ENCODE measurements at regions not wholly inside any gene's neighbourhood (a gene's known extent, or its start where the extent isn't known, plus 50 kb on each side); places are given as distances from the start of the nearest gene placed in this dataset.

DNA sequence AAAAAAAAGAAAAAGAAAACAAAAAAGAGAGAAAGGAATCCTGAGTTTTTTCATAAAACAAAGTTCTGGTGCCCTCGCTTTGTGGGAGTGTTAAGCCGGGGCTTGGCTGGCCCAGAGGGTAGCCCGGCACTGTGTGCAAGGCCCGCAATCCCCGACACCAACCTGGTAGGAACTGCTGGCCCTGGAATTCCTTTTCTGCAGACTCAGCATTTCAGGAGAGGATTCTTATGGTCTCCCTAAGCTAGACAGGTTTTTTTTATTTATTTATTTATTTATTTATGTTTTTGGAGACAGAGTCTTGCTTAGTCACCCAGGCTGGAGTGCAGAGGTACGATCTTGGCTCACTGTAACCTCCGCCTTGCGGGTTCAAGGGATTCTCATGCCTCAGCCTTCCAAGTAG is 238.8 kb downstream of the PDCD6IP start:
- TF ChIP-seq POLR2A (IDR thresholded peaks at IDR 0.05; ENCODE audit: low read depth, low read length) (no peak), GABPA (IDR thresholded peaks at IDR 0.05; ENCODE audit: low read depth) (no peak)
